HCT116 (cell line): ENCODE measurements at regions not wholly inside any gene's neighbourhood (a gene's known extent, or its start where the extent isn't known, plus 50 kb on each side); places are given as distances from the start of the nearest gene placed in this dataset.

Experiments
- ATAC-seq: fragments of 200-7000 bp; cut with Tn5 transposase; 2 replicates; pipeline ENCODE4 v1.9.1; 2020; ENCODE audit warnings: mild to moderate bottlenecking, moderate library complexity
- BruUV-seq: library from RNA; stranded (reverse); fragments of 400-500 nt; replicated peaks from 2 replicates; lab custom pipeline; 2021; lab: Mats Ljungman, UMichigan
- CTCF ChIA-PET: fragments of 300-600 bp; sonication (Branson Sonifier 250); formaldehyde crosslinking; loops from one replicate; lab custom pipeline; 2021; ENCODE audit warnings: antibody characterized with exemption; lab: Charles Lee
- POLR2A ChIA-PET: fragments of 300-600, 350-600 bp; sonication (Branson Sonifier 250); formaldehyde crosslinking; loops from one replicate; lab custom pipeline; 2021; ENCODE audit warnings: antibody characterized with exemption; lab: Charles Lee
- RAD21 ChIA-PET, 2 experiments: fragments of 300-600 bp; sonication (Branson Sonifier 250); formaldehyde crosslinking; loops; one replicate each; lab custom pipeline; 2023; ENCODE audit warnings: low total read pairs in 2 of 2; ENCODE audit not compliant: uncharacterized antibody in 2 of 2, unreplicated experiment in 2 of 2, low non-redundant PET in 1 of 2; lab: Charles Lee
- DNase-seq: peaks from one replicate; pipeline ENCODE4 v3.0.0-alpha.2; 2010; ENCODE audit warnings: low read depth, low spot score
- H2AFZ ChIP-seq: fragments of 200-600 bp; shearing (Covaris generic), sonication (generic); 2 replicates; pipeline ENCODE4 v1.6.1; 2017; ENCODE audit warnings: low read depth, mixed run types, mixed read lengths, antibody characterized with exemption, low read length; ENCODE audit not compliant: poor library complexity, severe bottlenecking
- H3K27ac ChIP-seq: 2 replicates; pipeline ENCODE4 v1.5.1; 2012; ENCODE audit warnings: low read depth, low read length
- H3K27me3 ChIP-seq: fragments of 200-600 bp; sonication (generic); 2 replicates; pipeline ENCODE4 v1.6.1; 2016; ENCODE audit warnings: mixed run types, low read length, mixed read lengths; ENCODE audit not compliant: insufficient read depth
- H3K36me3 ChIP-seq, 2 experiments: fragments of 200-500 bp in 1 of 2; fragments of 200-600 bp in 1 of 2; sonication (Bioruptor generic) in 1 of 2; sonication (generic) in 1 of 2; 2 replicates each; pipeline versions ENCODE4 v1.5.1 to v1.6.1; 2014 to 2016; ENCODE audit warnings: low read length in 2 of 2, inconsistent platforms in 1 of 2, mixed read lengths in 1 of 2, mixed run types in 1 of 2; ENCODE audit not compliant: insufficient read depth in 2 of 2, control insufficient read depth in 1 of 2
- H3K4me1 ChIP-seq, 2 experiments: fragments of 200-600 bp in 1 of 2; sonication (generic) in 1 of 2; 2 replicates each; pipeline versions ENCODE4 v1.5.1 to v1.6.1; 2012 to 2017; ENCODE audit warnings: low read length in 2 of 2, inconsistent platforms in 1 of 2, mild to moderate bottlenecking in 1 of 2, mixed read lengths in 1 of 2, mixed run types in 1 of 2, moderate library complexity in 1 of 2; ENCODE audit not compliant: insufficient read depth in 2 of 2, control insufficient read depth in 1 of 2
- H3K4me2 ChIP-seq: fragments of 200-600 bp; sonication (generic); 2 replicates; pipeline ENCODE4 v1.6.1; 2017; ENCODE audit warnings: mixed run types, low read length, mixed read lengths
- H3K4me3 ChIP-seq, 2 experiments: fragments of 200-600 bp in 1 of 2; sonication (generic) in 1 of 2; replicated peaks in 1 of 2; 2 replicates each; pipeline ENCODE4 v1.5.1; 2011 to 2016; ENCODE audit warnings: low read length in 2 of 2, control low read depth in 1 of 2, low read depth in 1 of 2, mild to moderate bottlenecking in 1 of 2, mixed read lengths in 1 of 2, mixed run types in 1 of 2
- H3K79me2 ChIP-seq: fragments of 200-600 bp; sonication (generic); 2 replicates; pipeline ENCODE4 v1.6.1; 2017; ENCODE audit warnings: mild to moderate bottlenecking, mixed run types, low read length, moderate library complexity, mixed read lengths; ENCODE audit not compliant: insufficient read depth
- H3K9ac ChIP-seq: fragments of 200-600 bp; sonication (generic); 2 replicates; pipeline ENCODE4 v1.6.1; 2016; ENCODE audit warnings: low read length, mixed read lengths
- H3K9me2 ChIP-seq: fragments of 200-600 bp; sonication (generic), shearing (Covaris generic); 2 replicates; pipeline ENCODE4 v1.6.1; 2017; ENCODE audit warnings: mixed run types, mild to moderate bottlenecking, moderate library complexity; ENCODE audit not compliant: insufficient read depth
- H3K9me3 ChIP-seq, 2 experiments: fragments of 200-500 bp in 1 of 2; fragments of 200-600 bp in 1 of 2; sonication (Bioruptor generic) in 1 of 2; sonication (generic) in 1 of 2; 2 replicates each; pipeline ENCODE4 v1.6.1; 2014 to 2017; ENCODE audit warnings: low read length in 2 of 2, mixed read lengths in 2 of 2, inconsistent platforms in 1 of 2, low read depth in 1 of 2, mild to moderate bottlenecking in 1 of 2, mixed run types in 1 of 2, moderate library complexity in 1 of 2; ENCODE audit not compliant: control insufficient read depth in 1 of 2, insufficient read depth in 1 of 2
- H4K20me1 ChIP-seq: fragments of 200-600 bp; sonication (generic), shearing (Covaris generic); 2 replicates; pipeline ENCODE4 v1.6.1; 2017; ENCODE audit warnings: mixed run types, mild to moderate bottlenecking, moderate library complexity; ENCODE audit not compliant: insufficient read depth
- ATF3 ChIP-seq: IDR thresholded peaks from 2 replicates; pipeline ENCODE4 v1.6.1; 2012
- CBX3 ChIP-seq: IDR thresholded peaks from 2 replicates; pipeline ENCODE4 v1.6.1; 2012; ENCODE audit warnings: low read depth
- CEBPB ChIP-seq: IDR thresholded peaks from 2 replicates; pipeline ENCODE4 v1.6.1; 2012; ENCODE audit warnings: low read depth
- ELF1 ChIP-seq: IDR thresholded peaks from 2 replicates; pipeline ENCODE4 v1.6.1; 2012; ENCODE audit warnings: low read depth, borderline replicate concordance
- EZH2 ChIP-seq: fragments of 200-600 bp; sonication (generic); IDR thresholded peaks from 2 replicates; pipeline ENCODE4 v1.6.1; 2017; ENCODE audit warnings: antibody characterized with exemption, mixed run types
- EZH2phosphoT487 ChIP-seq: fragments of 200-600 bp; IDR thresholded peaks from 2 replicates; pipeline ENCODE4 v1.6.1; 2018; ENCODE audit warnings: antibody characterized with exemption, borderline replicate concordance
- FOSL1 ChIP-seq: IDR thresholded peaks from 2 replicates; pipeline ENCODE4 v1.6.1; 2012; ENCODE audit warnings: low read depth
- JUND ChIP-seq: IDR thresholded peaks from 2 replicates; pipeline ENCODE4 v1.6.1; 2012
- POLR2A ChIP-seq: IDR thresholded peaks from 2 replicates; pipeline ENCODE4 v1.7.0; 2011; ENCODE audit warnings: borderline replicate concordance; ENCODE audit not compliant: insufficient read depth, insufficient read length; ENCODE audit errors: extremely low read depth
- POLR2AphosphoS5 ChIP-seq: IDR thresholded peaks from 2 replicates; pipeline ENCODE4 v1.6.1; 2011; ENCODE audit warnings: mild to moderate bottlenecking, low read depth, low read length, moderate library complexity
- RAD21 ChIP-seq: IDR thresholded peaks from 2 replicates; pipeline ENCODE4 v1.6.1; 2012; ENCODE audit warnings: low read depth, mild to moderate bottlenecking
- SIN3A ChIP-seq: IDR thresholded peaks from 2 replicates; pipeline ENCODE4 v1.6.1; 2012; ENCODE audit warnings: low read depth
- SP1 ChIP-seq: IDR thresholded peaks from 2 replicates; pipeline ENCODE4 v1.6.1; 2012; ENCODE audit warnings: low read depth
- YY1 ChIP-seq: IDR thresholded peaks from 2 replicates; pipeline ENCODE4 v1.6.1; 2011; ENCODE audit warnings: low read length, low read depth, moderate library complexity, mild to moderate bottlenecking; ENCODE audit not compliant: insufficient replicate concordance; ENCODE audit errors: extremely low read depth
- intact Hi-C: fragments of 100-400 bp; cut with micrococcal nuclease; formaldehyde crosslinking; loops from 2 replicates; pipeline ENCODE4 v1.10.0; 2022
- TF ChIP-seq, protein P1 (sequence below): IDR thresholded peaks from 2 replicates; pipeline ENCODE4 v1.6.1; 2012; ENCODE audit warnings: low read depth

DNA sequence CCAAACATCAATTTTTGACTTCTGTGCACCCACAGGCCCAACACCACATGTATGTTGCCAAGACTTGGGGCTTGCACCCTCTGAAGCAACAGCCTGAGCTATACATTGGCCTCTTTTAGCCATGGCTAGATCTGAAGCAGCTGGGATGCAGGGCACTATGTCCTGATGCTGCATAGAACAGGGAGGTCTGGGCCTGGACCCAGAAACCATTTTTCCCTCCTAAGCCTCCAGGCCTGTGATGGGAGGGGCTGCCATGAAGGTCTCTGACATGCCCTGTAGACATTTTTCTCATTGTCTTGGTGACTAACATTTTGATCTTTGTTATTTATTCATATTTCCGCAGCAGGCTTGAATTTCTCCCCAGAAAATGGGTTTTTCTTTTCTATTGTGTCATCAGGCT lies 330.0 kb downstream of the PYDC2 start:
- intact Hi-C loops, result no loop called here
- H3K4me2 ChIP-seq, result no peak overlapping the region
- ChIA-PET RAD21 (no interaction called here), CTCF (no interaction called here), POLR2A (no interaction called here)
- H3K79me2 ChIP-seq, result no peaks in the 10 kb centered on the region
- no peak for TF ChIP-seq RAD21
- TF ChIP-seq SIN3A, result no peak
- no peak for TF ChIP-seq ATF3
- no peak for TF ChIP-seq POLR2A
- TF ChIP-seq EZH2phosphoT487, result no peak
- no peak for TF ChIP-seq SP1
- no peak for TF ChIP-seq CEBPB
- no peak for TF ChIP-seq EZH2
- TF ChIP-seq CBX3, result no peak
- no peak for TF ChIP-seq FOSL1
- TF ChIP-seq POLR2AphosphoS5, result no peak
- no peak for TF ChIP-seq ELF1
- TF ChIP-seq, protein P1, sequence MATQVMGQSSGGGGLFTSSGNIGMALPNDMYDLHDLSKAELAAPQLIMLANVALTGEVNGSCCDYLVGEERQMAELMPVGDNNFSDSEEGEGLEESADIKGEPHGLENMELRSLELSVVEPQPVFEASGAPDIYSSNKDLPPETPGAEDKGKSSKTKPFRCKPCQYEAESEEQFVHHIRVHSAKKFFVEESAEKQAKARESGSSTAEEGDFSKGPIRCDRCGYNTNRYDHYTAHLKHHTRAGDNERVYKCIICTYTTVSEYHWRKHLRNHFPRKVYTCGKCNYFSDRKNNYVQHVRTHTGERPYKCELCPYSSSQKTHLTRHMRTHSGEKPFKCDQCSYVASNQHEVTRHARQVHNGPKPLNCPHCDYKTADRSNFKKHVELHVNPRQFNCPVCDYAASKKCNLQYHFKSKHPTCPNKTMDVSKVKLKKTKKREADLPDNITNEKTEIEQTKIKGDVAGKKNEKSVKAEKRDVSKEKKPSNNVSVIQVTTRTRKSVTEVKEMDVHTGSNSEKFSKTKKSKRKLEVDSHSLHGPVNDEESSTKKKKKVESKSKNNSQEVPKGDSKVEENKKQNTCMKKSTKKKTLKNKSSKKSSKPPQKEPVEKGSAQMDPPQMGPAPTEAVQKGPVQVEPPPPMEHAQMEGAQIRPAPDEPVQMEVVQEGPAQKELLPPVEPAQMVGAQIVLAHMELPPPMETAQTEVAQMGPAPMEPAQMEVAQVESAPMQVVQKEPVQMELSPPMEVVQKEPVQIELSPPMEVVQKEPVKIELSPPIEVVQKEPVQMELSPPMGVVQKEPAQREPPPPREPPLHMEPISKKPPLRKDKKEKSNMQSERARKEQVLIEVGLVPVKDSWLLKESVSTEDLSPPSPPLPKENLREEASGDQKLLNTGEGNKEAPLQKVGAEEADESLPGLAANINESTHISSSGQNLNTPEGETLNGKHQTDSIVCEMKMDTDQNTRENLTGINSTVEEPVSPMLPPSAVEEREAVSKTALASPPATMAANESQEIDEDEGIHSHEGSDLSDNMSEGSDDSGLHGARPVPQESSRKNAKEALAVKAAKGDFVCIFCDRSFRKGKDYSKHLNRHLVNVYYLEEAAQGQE, result no peak
- no peak for TF ChIP-seq YY1
- no peak for TF ChIP-seq JUND
- H4K20me1 ChIP-seq, result no peaks in the 10 kb centered on the region
- H3K27me3 ChIP-seq, result no peaks in the 10 kb centered on the region
- ATAC-seq (no peak), DNase-seq (no peak)
- H3K36me3 ChIP-seq, result no peaks in the 10 kb centered on the region
- no peak overlapping the region for H3K4me3 ChIP-seq
- no peaks in the 10 kb centered on the region for H3K9me2 ChIP-seq
- H3K9me3 ChIP-seq, result peaks cover 0 to 8% of the 10 kb centered on the region in 2 experiments; a peak in 2 of 4 replicates
- no peak overlapping the region for H2AFZ ChIP-seq
- no peaks in the 10 kb centered on the region for H3K4me1 ChIP-seq
- no peak overlapping the region for H3K9ac ChIP-seq
- no TSS peak for BruUV-seq
- no peak overlapping the region for H3K27ac ChIP-seq
